ENCODE measurements at regions not wholly inside any gene's neighbourhood (a gene's known extent, or its start where the extent isn't known, plus 50 kb on each side); places are given as distances from the start of the nearest gene placed in this dataset.

DNA sequence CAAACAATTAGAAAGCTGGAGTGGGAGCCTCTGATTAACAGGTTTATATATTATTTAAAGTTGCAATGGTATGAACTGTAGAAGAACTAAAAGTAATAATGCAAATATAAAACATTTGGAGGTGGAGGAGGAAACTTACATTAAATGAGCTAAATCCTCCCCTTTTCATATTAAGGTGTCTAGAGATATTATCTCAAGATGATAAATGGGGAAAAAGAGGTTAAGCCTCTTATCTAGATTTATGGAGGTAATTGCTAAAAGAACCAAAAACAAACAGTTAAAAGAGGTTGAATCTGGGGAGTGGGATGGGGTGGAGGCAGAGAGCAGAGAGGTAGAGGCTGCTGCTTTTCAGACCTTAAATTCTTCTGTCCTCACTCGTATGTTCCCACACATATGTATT, 147.8 kb upstream of the SLC24A2 start:
- TF ChIP-seq, protein P1, sequence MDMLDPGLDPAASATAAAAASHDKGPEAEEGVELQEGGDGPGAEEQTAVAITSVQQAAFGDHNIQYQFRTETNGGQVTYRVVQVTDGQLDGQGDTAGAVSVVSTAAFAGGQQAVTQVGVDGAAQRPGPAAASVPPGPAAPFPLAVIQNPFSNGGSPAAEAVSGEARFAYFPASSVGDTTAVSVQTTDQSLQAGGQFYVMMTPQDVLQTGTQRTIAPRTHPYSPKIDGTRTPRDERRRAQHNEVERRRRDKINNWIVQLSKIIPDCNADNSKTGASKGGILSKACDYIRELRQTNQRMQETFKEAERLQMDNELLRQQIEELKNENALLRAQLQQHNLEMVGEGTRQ (IDR thresholded peaks at IDR 0.05; ENCODE audit: low read depth, low read length), result no peak
- TF ChIP-seq, protein P2, sequence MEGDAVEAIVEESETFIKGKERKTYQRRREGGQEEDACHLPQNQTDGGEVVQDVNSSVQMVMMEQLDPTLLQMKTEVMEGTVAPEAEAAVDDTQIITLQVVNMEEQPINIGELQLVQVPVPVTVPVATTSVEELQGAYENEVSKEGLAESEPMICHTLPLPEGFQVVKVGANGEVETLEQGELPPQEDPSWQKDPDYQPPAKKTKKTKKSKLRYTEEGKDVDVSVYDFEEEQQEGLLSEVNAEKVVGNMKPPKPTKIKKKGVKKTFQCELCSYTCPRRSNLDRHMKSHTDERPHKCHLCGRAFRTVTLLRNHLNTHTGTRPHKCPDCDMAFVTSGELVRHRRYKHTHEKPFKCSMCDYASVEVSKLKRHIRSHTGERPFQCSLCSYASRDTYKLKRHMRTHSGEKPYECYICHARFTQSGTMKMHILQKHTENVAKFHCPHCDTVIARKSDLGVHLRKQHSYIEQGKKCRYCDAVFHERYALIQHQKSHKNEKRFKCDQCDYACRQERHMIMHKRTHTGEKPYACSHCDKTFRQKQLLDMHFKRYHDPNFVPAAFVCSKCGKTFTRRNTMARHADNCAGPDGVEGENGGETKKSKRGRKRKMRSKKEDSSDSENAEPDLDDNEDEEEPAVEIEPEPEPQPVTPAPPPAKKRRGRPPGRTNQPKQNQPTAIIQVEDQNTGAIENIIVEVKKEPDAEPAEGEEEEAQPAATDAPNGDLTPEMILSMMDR (conservative IDR thresholded peaks at IDR 0.05; ENCODE audit: low read depth, low read length), result no peak
- TF ChIP-seq MAFK (IDR thresholded peaks at IDR 0.05; ENCODE audit: low read depth, low read length) (no peak), RAD21 (IDR thresholded peaks at IDR 0.05; ENCODE audit: low read length) (no peak), POLR2A (IDR thresholded peaks at IDR 0.05; ENCODE audit: low read depth, low read length) (no peak), FOS (IDR thresholded peaks at IDR 0.05; ENCODE audit: low read depth, low read length) (no peak), MXI1 (IDR thresholded peaks at IDR 0.05; ENCODE audit: borderline replicate concordance, low read depth, low read length) (no peak), BHLHE40 (IDR thresholded peaks at IDR 0.05; ENCODE audit: low read depth, low read length) (no peak), RFX5 (IDR thresholded peaks at IDR 0.05; ENCODE audit: low read depth, low read length) (no peak), CHD1 (IDR thresholded peaks at IDR 0.05; ENCODE audit: low read depth, low read length) (no peak), CEBPB (IDR thresholded peaks at IDR 0.05; ENCODE audit: low read depth, low read length) (no peak), RCOR1 (IDR thresholded peaks at IDR 0.05; ENCODE audit: insufficient replicate concordance, low read length) (no peak)
- TF ChIP-seq, protein P3, sequence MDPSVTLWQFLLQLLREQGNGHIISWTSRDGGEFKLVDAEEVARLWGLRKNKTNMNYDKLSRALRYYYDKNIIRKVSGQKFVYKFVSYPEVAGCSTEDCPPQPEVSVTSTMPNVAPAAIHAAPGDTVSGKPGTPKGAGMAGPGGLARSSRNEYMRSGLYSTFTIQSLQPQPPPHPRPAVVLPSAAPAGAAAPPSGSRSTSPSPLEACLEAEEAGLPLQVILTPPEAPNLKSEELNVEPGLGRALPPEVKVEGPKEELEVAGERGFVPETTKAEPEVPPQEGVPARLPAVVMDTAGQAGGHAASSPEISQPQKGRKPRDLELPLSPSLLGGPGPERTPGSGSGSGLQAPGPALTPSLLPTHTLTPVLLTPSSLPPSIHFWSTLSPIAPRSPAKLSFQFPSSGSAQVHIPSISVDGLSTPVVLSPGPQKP (IDR thresholded peaks at IDR 0.05; ENCODE audit: borderline replicate concordance, low read depth, low read length), result no peak
